ENCODE measurements at regions not wholly inside any gene's neighbourhood (a gene's known extent, or its start where the extent isn't known, plus 50 kb on each side); places are given as distances from the start of the nearest gene placed in this dataset.

GRCh38 chr1:201774224-201774982 is 54.6 kb upstream of the IPO9 start:
- no peak for TF ChIP-seq CTCF (IDR thresholded peaks at IDR 0.05; ENCODE audit: low read depth, low read length)
- TF ChIP-seq POLR2A (IDR thresholded peaks at IDR 0.05; ENCODE audit: extremely low read depth, insufficient read length) = no peak
- TF ChIP-seq MAX (IDR thresholded peaks at IDR 0.05; ENCODE audit: low read depth, low read length) = no peak

All from NB4 (cell line).